ENCODE measurements at regions not wholly inside any gene's neighbourhood (a gene's known extent, or its start where the extent isn't known, plus 50 kb on each side); places are given as distances from the start of the nearest gene placed in this dataset.

DNA sequence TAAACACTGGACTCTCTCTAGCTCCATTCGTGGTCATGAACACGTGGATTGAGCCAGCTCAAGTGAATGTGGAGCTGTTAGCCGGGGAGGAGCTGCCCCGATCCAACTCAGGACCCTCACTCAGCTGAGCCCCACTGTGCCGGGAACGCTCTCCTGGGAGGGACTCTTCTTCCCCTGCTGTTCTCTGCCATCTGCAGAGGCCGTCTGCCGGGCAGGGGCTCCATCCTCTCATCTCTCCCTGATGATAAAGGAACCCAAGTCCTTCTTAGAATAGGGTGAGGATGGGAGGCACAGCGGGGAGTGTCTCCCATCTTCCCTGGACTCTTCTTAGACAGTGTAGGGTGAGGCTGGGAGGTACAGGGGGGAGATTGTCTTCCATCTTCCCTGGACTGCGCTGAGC is 120.5 kb upstream of the IRX4 start:
- Histone ChIP-seq H3K27me3 (replicated peaks) (no peaks in the 10 kb centered on the region), H3K4me3 (ENCODE audit: low read depth, low read length) (no peak overlapping the region), H3K27ac (no peak overlapping the region), H3K36me3 (replicated peaks) (no peaks in the 10 kb centered on the region)
- DNase-seq: no peak
- TF ChIP-seq, protein P1, sequence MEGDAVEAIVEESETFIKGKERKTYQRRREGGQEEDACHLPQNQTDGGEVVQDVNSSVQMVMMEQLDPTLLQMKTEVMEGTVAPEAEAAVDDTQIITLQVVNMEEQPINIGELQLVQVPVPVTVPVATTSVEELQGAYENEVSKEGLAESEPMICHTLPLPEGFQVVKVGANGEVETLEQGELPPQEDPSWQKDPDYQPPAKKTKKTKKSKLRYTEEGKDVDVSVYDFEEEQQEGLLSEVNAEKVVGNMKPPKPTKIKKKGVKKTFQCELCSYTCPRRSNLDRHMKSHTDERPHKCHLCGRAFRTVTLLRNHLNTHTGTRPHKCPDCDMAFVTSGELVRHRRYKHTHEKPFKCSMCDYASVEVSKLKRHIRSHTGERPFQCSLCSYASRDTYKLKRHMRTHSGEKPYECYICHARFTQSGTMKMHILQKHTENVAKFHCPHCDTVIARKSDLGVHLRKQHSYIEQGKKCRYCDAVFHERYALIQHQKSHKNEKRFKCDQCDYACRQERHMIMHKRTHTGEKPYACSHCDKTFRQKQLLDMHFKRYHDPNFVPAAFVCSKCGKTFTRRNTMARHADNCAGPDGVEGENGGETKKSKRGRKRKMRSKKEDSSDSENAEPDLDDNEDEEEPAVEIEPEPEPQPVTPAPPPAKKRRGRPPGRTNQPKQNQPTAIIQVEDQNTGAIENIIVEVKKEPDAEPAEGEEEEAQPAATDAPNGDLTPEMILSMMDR (IDR thresholded peaks at IDR 0.05; ENCODE audit: low read depth, low read length, missing control alignments): no peak
- in situ Hi-C loops (cut with HindIII; ENCODE audit: low pct_ligation_motif_present, low sequenced_read_pairs): no loop called here

DNA sequence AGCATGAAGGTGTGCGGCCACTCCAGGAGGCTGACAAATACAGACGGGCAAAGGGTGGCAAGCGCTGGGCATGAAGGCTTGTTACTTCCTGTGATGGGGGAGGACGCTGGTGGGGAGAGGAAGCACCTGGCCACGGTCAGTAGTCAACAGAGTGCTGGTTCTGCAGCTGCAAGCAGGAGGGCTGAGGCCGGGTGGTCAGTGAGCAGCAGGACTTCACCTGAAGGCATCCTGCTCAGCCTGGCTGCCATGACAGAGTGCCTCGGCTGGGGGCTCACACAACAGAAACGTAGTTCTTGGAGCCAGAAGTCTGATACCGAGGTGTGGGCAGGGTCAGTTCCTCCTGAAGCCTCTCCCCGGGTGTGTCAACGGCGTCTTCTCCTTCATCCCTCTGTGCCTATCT is 118.6 kb upstream of the IRX4 start:
- Histone ChIP-seq H3K27ac (no peak overlapping the region), H3K36me3 (replicated peaks) (no peaks in the 10 kb centered on the region), H3K27me3 (replicated peaks) (no peaks in the 10 kb centered on the region), H3K4me3 (ENCODE audit: low read depth, low read length) (no peak overlapping the region)
- TF ChIP-seq, protein P1 (IDR thresholded peaks at IDR 0.05; ENCODE audit: low read depth, low read length, missing control alignments): no peak
- no peak for DNase-seq
- in situ Hi-C loops (cut with HindIII; ENCODE audit: low pct_ligation_motif_present, low sequenced_read_pairs): no loop called here

DNA sequence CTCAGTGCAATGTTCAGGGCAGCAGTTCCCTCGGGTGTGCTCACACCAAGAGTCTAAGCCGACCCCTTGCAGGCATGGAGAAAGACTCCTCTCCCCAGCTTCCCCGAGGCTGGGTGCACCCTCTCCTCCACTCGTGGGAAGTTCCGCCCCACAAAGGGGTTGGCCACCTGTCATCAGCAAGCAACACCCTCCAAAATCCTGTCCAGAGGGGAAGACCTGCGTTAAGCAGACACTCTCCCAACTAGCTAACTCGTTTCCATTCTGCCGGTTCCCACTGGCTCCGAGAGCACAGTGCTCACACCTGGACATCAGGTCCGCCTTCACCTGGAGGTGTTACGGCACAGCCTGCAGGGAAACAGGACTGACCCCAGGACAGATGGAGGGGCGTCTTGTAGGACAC is 117.9 kb upstream of the IRX4 start:
- in situ Hi-C loops (cut with HindIII; ENCODE audit: low pct_ligation_motif_present, low sequenced_read_pairs): no loop called here
- no peak for DNase-seq
- no peaks in the 10 kb centered on the region for H3K27me3 ChIP-seq (replicated peaks)
- no peaks in the 10 kb centered on the region for H3K36me3 ChIP-seq (replicated peaks)
- TF ChIP-seq, protein P1 (IDR thresholded peaks at IDR 0.05; ENCODE audit: low read depth, low read length, missing control alignments): no peak
- H3K27ac ChIP-seq: no peak overlapping the region
- no peak overlapping the region for H3K4me3 ChIP-seq (ENCODE audit: low read depth, low read length)

DNA sequence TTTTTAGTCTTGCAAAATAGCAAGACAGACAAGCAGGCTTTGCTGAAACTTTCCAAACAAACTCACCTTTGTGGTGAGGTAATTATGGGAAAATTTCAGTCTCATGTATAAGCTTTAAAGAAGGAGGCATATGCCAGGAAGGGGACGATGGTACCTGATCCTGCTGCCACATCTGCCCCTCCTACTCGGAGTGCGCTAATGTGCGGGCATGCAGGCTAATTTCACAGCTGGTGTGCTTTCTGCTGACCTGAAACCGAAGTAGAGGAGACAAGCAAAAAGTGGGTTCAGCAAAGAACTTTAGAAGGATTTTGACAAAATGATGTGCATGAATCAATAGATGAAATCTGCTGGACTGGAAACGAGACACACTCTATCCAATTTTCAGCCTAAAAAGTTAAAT is 117.1 kb upstream of the IRX4 start:
- Histone ChIP-seq H3K27me3 (replicated peaks) (no peaks in the 10 kb centered on the region), H3K36me3 (replicated peaks) (no peaks in the 10 kb centered on the region), H3K27ac (no peak overlapping the region), H3K4me3 (ENCODE audit: low read depth, low read length) (no peak overlapping the region)
- TF ChIP-seq, protein P1 (IDR thresholded peaks at IDR 0.05; ENCODE audit: low read depth, low read length, missing control alignments): no peak
- no peak for DNase-seq
- in situ Hi-C loops (cut with HindIII; ENCODE audit: low pct_ligation_motif_present, low sequenced_read_pairs): no loop called here

DNA sequence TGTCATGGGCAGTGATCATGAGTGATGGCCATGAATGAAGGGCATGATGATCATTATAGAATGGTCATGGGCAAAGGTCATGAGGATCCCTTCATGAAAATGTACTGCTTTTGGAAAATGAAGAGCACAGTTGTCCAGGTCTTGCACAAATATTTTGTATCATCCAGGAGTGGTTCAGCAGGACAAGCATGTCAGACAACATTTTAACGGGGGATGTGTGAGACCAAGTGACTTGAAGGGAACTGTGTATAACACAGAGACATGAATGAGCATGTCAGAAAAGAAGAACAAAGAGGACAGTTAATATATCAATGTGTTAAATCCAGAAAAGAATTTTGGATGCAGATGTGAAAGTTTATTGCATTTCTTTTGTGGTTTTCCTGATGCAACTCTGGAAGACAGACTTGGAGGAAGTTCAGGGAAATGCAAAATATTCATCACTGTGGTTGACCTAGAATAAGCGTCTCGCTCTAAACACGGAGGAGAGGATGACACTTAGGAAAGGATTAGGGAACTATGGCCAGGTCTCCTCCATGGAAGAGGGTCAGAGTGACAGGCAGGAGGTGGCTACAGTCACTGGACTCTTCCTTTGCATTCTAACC is 116.1 kb upstream of the IRX4 start:
- TF ChIP-seq, protein P1 (IDR thresholded peaks at IDR 0.05; ENCODE audit: low read depth, low read length, missing control alignments): no peak
- in situ Hi-C loops (cut with HindIII; ENCODE audit: low pct_ligation_motif_present, low sequenced_read_pairs): no loop called here
- H3K36me3 ChIP-seq (replicated peaks): no peaks in the 10 kb centered on the region
- no peak overlapping the region for H3K4me3 ChIP-seq (ENCODE audit: low read depth, low read length)
- DNase-seq: no peak
- H3K27ac ChIP-seq: no peak overlapping the region
- no peaks in the 10 kb centered on the region for H3K27me3 ChIP-seq (replicated peaks)

DNA sequence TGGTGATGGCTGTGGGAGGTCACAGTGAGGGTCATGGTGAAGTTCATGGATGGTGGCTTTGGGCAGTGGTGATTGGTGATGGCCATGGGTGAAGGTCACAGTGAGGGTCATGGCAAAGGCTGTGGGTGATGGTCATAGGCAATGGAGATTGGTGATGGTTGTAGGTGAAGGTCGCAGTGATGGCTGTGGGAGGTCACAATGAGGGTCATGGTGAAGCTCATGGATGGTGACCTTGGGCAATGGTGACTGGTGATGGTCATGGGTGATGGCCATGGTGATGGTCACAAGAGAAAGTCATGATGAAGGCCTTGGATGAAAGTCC is 115.6 kb upstream of the IRX4 start:
- Histone ChIP-seq H3K4me3 (ENCODE audit: low read depth, low read length) (no peak overlapping the region), H3K27me3 (replicated peaks) (no peaks in the 10 kb centered on the region), H3K36me3 (replicated peaks) (no peaks in the 10 kb centered on the region), H3K27ac (no peak overlapping the region)
- in situ Hi-C loops (cut with HindIII; ENCODE audit: low pct_ligation_motif_present, low sequenced_read_pairs): no loop called here
- no peak for DNase-seq
- TF ChIP-seq, protein P1 (IDR thresholded peaks at IDR 0.05; ENCODE audit: low read depth, low read length, missing control alignments): no peak

Measured in brain microvascular endothelial cell (primary cell).